G401 (cell line): ENCODE measurements at regions not wholly inside any gene's neighbourhood (a gene's known extent, or its start where the extent isn't known, plus 50 kb on each side); places are given as distances from the start of the nearest gene placed in this dataset.

ENCODE experiments used
- DNase-seq: peaks from one replicate; pipeline ENCODE4 v3.0.0-alpha.2; 2015; ENCODE audit warnings: low spot score
- in situ Hi-C: cut with HindIII; loops from 2 replicates; pipeline ENCODE4 v1.10.0; 2016; ENCODE audit warnings: low sequenced_read_pairs, mixed read lengths

DNA sequence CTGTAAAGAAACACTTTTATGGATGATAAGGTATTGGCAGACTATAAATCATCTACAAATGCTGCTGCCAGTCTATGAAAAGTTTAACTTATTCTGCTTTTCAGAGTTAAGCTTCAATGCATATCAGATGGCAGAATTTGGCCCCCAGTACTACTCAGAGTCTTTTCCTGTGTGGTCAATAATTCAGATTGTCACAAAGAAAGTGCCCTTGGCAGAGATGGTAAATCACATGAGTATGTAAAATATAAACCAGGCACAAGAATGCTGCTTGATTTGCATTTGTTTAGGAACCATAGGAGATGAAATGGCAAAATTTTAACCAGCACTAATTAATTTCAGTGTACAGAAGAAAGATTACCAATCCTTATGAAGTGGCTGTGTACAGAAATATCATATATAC, 818.3 kb upstream of the POT1 start:
- in situ Hi-C loops = no loop called here
- DNase-seq = no peak

DNA sequence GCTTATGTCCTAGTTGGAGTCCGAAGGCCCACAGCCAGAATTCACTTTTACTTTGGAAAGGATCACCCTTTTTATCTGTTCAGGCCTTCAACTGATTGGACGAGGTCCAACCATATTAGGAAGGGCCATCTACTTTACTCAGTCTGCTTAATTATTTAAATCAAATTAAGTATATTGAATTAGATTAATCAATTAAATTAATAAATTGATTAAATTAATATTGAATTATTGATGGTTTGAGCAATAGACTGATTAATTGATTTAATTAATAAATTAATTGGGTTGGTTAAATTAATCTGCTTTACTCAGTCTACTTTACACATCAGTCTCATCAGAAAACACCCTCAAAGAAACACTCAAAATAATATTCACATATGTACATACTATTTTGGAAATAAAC, 816.9 kb upstream of the POT1 start:
- no peak for DNase-seq
- in situ Hi-C loops = no loop called here

DNA sequence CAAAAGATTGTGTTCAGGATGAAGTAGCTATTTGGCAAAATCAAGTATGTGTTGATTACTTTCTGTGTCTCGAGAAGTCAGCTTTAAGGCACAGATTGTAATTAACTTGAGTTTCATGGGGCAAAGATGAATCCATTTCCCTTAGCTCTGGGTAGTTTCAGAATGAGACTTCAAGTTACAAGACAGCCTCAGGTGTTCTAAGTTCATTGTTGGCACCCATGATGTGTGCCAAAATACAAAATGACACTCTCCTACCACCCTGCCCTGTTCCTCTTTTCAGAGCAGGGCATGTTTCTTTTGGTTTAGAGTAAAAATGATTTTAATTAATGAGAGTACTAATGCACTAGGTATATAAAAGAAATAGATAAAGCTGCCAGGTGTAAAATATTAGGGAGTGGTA, 797.6 kb upstream of the POT1 start:
- in situ Hi-C loops = no loop called here
- DNase-seq = no peak

DNA sequence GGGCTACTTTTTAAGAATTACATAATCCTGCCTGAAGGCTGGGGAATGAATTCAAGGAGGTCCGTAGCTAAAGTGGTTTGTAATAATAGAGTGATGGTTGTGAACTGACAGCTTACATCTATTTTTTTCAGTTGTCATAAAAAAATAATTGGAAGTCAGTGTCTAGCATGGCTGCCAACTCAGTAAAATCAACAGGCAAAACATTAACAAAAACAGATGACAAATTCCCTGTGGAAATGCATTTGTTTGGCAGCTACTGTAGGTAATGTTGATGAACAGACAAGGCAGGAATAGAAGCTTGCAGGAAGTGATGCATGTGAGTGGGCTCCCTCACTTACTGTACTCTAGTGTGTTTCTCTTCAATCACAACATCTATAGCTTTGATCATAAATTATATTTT, 766.0 kb upstream of the POT1 start:
- DNase-seq = peak; percentile 43
- in situ Hi-C loops = no loop called here

DNA sequence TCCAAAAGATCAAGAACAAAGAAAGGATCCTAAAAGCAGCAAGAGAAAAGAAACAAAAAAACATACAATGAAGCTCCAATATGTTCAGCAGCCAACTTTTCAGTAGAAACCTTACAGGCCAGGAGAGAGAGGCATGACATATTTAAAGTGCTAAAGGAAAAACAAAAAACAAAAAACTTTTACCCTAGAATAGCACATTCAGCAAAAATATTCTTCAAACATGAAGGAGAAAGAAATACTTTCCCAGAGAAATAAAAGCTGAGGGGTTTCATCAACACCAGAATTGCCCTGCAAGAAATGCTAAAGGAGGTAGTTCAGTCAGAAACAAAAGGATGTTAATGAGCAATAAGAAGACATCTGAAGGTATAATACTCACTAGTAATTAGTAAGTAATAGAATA, 753.5 kb upstream of the POT1 start:
- in situ Hi-C loops = no loop called here
- no peak for DNase-seq

DNA sequence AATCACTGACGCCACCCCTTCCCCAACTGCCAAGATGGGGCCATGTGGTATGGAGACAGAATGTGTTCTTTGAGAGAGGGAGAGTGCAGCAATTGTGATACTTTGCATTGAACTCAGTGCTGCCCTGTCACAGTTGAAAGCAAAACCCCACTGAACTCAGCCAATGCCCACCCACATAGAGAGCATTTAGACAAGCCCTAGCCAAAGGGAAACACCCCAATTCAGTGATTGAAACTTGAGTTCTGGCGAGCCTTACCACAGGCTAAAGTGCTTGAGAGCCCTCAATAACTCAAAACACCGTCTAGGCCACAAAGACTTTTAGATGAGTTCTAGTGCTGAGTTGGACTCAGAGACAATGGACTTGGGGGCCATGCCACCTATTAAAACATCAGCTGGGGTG, 751.9 kb upstream of the POT1 start:
- no peak for DNase-seq
- in situ Hi-C loops = no loop called here

DNA sequence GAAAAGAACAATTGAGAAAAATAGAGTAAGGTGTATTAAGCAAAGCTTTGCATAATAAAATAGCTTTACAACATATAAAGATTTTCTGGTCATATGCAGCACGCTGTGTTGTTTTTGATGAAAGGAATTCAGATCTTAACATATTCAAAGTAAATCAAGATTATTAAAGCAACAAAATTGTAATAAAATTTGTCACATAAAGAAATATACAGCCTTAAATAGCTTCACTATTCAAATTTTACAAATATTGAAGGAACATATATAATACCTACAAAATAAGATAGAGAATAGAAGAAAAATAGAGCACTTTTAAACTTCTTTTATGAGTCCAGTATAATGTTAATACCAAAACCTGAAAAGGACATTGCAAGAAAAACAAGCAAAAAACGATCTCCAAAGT, 749.1 kb upstream of the POT1 start:
- DNase-seq = no peak
- in situ Hi-C loops = no loop called here

DNA sequence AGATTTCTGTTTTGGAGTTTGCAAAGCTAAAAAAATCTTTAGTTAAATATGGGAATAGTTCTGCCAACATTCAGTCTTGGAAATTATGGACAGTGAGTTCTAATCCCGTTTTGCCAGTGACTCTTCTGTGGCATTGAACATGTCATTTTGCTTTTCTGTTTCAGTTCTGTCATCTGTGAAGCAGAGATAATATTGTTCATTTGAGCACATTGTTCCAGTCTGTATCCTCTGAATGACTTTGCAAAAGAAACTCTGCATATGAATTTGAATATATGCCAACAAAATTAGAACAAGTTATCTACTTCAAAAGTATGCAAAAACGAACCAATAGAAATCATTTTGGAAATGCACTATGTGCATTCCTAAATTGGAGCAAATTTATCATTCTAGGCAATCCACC, 746.0 kb upstream of the POT1 start:
- in situ Hi-C loops = no loop called here

DNA sequence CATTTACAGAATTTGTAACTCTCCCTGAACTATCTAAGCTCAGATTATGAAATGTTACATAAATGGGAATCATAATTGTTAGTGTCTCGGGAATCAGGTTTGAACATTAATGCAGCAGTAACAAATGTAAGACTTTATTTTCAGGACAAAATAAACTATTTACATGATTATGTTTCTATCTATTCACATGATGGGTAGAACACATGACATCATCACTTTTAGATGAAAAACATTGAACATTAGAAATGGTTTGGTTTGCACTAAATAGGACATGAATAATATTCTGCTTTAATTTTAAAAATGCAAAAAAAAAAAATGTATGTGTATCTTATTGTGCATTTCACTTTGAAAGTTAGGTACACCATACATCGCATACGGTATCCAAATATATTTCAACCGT, 745.5 kb upstream of the POT1 start:
- DNase-seq = no peak
- in situ Hi-C loops = no loop called here

More for the DNA sequence above, 746.0 kb upstream of the POT1 start:
- DNase-seq = no peak

DNA sequence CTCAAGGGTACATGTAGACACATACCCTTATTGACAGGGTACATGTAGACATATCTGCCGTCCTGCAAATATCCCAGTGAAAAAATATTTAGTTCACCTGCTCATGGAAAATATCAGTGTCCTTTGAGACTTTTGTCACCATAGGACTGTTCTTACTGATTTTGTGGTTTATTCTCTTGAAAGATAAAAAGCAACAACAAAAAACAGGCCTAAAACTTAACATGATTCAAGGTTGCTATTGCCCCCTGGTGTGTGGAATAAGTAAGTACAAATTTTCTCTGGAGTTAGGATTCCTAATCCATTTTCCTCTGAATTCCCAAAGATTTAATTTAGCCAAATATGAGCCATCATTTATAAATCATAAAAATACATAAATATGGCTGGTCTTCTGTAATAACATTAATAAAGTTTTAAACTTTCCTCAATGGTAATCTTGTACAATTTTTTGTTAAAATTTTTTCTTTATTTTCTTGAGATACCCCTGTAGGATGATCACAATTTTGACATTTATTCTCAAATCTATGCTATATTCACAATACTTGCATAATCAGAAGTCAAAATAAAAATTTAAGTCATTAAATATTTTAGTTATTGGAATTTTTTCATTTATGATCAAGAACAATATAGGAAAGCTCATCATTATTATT, 741.4 kb upstream of the POT1 start:
- in situ Hi-C loops = no loop called here
- no peak for DNase-seq

DNA sequence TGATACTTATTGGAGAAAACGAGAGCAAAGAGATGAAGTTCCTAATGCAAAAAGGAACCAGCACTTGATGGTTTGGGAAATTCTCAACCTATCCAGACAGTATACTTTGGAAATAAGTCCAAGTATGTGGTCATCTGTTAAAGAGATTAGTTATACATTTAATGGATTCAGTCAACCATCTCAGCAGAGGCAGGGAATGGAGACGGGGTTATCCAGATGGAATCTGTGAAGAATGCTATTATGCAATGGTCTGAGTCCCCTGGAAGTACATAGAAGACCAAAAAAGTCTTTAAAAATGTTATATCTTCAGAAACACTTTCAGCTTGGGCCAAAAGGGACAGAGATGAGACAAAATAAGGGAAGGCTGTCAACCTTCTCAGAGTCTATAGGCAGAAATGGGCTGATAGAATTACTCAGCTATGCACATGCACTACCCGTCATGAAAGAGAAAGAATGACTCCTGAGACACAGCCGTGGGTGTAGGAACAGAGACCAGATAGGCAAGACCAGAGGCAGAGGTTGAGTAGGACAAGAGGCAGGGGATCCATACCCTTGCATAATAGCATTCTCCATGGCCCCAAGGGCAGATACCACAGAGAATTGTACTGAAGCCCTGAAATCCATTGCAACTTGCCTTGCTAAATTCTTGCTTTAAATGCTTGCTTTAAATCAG, 738.8 kb upstream of the POT1 start:
- in situ Hi-C loops = no loop called here
- no peak for DNase-seq

DNA sequence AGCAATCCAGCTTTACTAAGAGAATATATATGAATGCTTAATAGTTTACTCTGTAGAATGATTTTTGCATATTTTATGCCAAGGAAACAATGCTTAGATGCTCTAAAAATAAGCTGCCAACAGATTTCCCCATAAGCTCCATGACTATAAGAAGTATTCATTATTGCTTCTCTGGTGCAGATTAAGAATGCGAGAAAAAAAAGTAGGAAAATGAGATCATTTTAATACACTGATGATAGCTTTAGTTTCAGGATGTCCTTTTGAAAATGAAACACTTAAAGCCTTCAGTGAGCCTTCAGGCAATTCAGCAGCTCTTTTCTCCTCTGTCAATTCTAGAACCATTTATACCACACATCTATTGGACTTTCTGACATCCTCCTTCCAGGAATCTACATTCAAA, 735.0 kb upstream of the POT1 start:
- in situ Hi-C loops = no loop called here
- no peak for DNase-seq

DNA sequence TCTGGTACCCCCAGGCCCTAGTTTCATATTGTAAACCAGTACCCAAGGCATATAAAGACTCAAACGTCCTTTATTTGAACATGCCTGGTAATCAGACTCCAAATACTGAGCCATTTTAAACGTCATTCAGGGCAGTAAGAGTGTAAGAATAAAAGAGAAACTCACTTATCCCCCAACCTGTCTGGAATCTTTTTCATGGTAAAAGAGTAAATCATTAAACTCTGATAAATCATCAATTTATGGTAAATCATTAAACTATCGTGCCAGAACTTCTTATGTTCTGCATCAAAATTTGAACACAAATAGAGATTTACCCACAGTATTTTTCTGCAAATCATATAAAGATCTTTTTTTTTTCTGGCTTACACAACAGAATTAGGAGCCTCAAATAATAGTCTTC, 734.3 kb upstream of the POT1 start:
- in situ Hi-C loops = no loop called here
- DNase-seq = no peak

DNA sequence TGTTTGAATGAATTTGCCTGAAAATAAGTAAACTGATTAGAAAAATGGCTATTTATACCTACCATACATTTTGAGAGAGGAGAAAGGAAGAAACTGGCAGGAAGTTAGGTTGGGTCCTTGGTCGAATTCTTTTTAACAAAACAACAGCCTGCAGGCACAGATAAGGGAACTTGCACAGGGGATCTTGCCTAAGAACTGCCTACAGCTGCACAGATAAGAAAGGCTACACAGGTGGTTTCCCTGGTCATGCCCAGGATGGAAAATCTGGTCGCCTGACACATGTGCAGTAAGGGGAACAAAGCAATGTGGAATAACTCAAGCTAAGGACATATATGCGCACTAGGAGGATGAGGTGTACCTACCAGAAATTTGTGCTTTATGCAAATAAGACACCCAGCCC, 732.1 kb upstream of the POT1 start:
- in situ Hi-C loops = no loop called here
- no peak for DNase-seq

DNA sequence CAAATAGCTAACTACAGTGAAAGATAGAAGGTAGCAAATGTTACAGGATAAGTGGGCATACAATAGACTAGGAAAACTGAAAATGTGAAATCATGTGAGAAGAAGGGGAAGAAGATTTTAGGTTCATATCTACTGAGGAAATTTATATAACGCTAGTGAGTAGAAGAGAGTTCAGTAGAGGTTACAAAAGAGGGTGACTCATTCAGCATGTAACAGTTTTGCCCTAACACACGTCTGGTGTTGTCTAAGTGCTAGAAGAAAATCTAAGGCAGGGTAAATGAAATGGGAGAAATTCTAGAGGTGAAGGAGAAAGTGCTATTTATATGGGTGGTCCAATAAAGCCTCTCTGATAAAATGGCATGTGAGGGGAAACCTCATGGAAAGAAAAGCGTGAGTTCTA, 731.4 kb upstream of the POT1 start:
- DNase-seq = no peak
- in situ Hi-C loops = no loop called here

DNA sequence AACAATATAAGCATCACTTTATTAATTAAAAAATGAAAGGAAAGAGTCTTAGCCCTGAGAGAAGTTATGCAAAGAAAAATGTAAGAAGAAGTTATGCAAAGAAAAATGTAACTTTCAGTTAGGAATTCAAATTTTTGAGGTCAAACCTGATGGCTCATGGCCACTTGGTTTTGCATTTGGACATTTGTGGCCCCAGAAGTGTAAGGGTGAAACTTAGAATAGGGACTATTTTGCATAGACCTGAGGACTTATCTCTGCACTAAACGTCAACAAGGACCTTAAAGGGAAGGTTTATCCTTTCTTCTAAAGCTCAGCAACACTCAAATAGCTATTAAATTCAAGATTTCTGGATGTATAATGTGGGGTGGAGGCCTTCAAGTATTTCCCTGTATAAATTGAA, 724.5 kb upstream of the POT1 start:
- in situ Hi-C loops = no loop called here
- DNase-seq = no peak

DNA sequence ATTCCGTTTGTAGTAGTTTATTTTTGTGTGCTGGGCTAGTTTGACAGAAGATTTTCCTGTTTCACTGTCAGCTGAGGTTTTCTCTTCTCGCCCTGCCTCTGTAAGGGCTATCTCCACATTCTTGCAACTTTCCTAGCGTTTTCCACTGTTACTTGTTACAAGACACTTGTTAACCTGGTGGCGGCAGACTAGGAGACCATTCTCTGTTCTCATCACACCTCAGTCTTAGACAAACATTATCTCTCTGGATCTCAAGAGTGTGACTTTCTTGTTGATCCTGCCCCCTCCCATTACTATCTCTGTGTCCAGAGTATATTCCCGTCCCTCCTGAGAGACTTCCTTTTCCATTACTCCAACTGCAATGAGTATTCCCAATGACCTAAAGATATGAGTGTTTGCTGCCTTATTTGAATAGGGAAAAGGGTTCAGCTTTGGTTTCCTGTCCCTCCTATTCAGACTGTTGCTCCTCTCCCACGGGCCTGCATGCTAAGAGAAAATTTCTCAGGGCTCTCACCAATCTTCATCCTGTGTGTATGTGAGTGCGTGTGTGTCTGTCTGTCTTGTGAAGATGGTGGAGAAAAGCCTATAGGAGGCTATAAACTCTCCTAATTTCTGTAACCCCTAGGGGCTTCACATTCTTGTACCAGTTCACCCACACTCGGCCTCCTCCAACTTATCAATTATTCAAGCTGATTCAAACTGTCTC, 722.4 kb upstream of the POT1 start:
- in situ Hi-C loops = no loop called here
- no peak for DNase-seq

DNA sequence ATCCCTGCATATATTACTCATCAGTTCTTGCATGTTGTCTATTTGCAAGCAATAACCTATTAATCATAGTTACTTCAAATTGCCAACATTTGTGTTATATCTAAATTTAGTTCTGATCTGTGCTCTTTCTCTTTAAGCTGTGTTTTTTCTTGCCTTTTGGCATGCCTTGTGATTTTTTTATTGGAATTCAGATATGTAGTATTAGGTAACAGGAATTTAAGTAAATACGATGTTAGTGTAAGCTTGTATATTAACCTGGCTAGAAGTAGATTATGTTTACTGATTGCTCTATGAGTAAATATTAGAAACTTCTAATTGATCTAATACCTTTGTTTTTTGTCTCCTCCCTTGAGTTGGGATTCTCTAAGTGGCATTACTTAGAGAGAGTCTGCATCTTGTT, 718.9 kb upstream of the POT1 start:
- no peak for DNase-seq
- in situ Hi-C loops = no loop called here

DNA sequence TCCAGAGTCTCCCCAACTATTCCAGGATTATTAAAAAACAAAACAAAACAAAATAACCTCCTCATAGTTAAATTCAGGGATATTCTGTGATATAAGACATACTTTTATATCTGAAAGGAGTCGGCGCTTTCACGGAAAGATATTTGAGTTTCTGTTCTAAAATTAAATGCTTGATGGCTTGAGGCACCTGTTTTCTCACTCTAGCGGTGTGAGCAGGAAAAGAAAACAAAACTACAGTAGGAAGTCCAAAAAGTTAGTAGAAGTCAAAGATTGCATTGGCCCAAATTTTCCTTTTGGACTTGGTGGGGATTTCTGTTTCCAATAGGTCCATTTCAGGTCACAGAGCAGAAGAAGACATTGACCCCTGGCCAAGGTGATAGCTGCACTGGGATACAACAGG, 716.1 kb upstream of the POT1 start:
- in situ Hi-C loops = no loop called here
- DNase-seq = no peak

DNA sequence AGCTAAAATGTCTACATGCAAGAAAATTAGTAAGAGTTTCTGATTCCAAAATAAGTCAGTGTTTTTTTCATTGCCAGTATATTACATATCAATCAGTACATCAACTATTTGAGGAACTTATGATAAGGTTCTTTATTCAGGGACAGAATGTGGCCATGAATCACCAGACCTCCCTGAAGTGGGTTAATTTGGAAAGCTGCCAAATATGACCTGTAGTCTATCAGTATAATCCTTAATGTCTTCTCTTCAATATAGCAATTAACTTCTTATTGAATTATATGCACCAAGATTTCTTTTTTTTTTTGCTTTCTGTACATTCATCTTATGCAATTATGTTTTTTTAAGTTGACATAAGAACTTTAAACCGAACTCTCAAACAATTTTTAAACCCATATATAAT, 714.5 kb upstream of the POT1 start:
- in situ Hi-C loops = no loop called here
- DNase-seq = no peak

DNA sequence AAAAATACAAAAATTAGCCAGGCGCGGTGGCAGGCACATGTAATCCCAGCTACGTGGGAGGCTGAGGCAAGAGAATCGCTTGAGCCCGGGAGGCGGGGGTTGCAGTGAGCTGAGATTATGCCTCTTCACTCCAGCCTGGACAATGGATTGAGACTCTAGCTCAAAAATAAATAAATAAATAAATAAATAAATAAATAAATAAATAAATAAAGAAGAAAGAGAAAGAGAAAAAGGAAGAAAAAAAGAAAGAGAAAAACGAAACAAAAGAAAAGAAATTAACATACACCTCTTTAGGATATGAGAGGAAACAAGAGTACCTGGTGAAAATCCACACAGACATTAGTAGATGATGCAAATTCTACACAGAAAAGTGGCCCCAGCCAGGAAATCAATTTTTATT, 713.7 kb upstream of the POT1 start:
- in situ Hi-C loops = no loop called here
- no peak for DNase-seq
